Keratinocyte (primary cell): ENCODE measurements at regions not wholly inside any gene's neighbourhood (a gene's known extent, or its start where the extent isn't known, plus 50 kb on each side); places are given as distances from the start of the nearest gene placed in this dataset.

Experiments
- DNase-seq: peaks from one replicate; pipeline ENCODE4 v3.0.0-alpha.2; 2011; ENCODE audit warnings: low read depth, missing footprints, low spot score
- FAIRE-seq: peaks from 2 replicates; lab custom pipeline; 2011; peaks lifted over from hg19 to GRCh38; lab: Jason Lieb, UNC
- H2AFZ ChIP-seq: 2 replicates; pipeline ENCODE4 v1.6.0; 2012; ENCODE audit warnings: low read length, control low read depth, inconsistent platforms; ENCODE audit not compliant: control insufficient read depth
- H3K27ac ChIP-seq: 2 replicates; pipeline ENCODE4 v1.5.1; 2011; ENCODE audit warnings: low read length; ENCODE audit not compliant: control insufficient read depth, insufficient read depth
- H3K27me3 ChIP-seq: 3 replicates; pipeline ENCODE4 v1.6.0; 2011; ENCODE audit warnings: low read length; ENCODE audit not compliant: control insufficient read depth, insufficient read depth; ENCODE audit errors: extremely low read depth
- H3K36me3 ChIP-seq, 2 experiments: 2 replicates in 1 of 2; 3 replicates in 1 of 2; pipeline ENCODE4 v1.5.1; 2011; ENCODE audit warnings: low read length in 2 of 2, mild to moderate bottlenecking in 1 of 2; ENCODE audit not compliant: control insufficient read depth in 2 of 2, insufficient read depth in 2 of 2; ENCODE audit errors: extremely low read depth in 1 of 2
- H3K4me1 ChIP-seq: 3 replicates; pipeline ENCODE4 v1.5.1; 2011; ENCODE audit warnings: low read length; ENCODE audit not compliant: control insufficient read depth, insufficient read depth; ENCODE audit errors: extremely low read depth
- H3K4me2 ChIP-seq: 3 replicates; pipeline ENCODE4 v1.6.0; 2011; ENCODE audit warnings: low read depth, low read length; ENCODE audit not compliant: control insufficient read depth, insufficient read depth; ENCODE audit errors: extremely low read depth
- H3K4me3 ChIP-seq, 3 experiments: fragments of 200-600 bp in 1 of 3; sonication (generic) in 1 of 3; 2 replicates in 2 of 3; 3 replicates in 1 of 3; pipeline ENCODE4 v1.5.1; 2011 to 2016; ENCODE audit warnings: low read length in 3 of 3, mild to moderate bottlenecking in 3 of 3, control low read depth in 2 of 3, inconsistent platforms in 1 of 3, low read depth in 1 of 3, mixed read lengths in 1 of 3, mixed run types in 1 of 3, moderate library complexity in 1 of 3; ENCODE audit not compliant: control insufficient read depth in 2 of 3, insufficient read depth in 2 of 3; ENCODE audit errors: extremely low read depth in 1 of 3
- H3K79me2 ChIP-seq: 2 replicates; pipeline ENCODE4 v1.6.0; 2012; ENCODE audit warnings: low read length; ENCODE audit not compliant: control insufficient read depth, insufficient read depth
- H3K9ac ChIP-seq: 3 replicates; pipeline ENCODE4 v1.6.0; 2011; ENCODE audit warnings: low read length; ENCODE audit not compliant: control insufficient read depth, insufficient read depth; ENCODE audit errors: extremely low read depth
- H3K9me1 ChIP-seq: 3 replicates; pipeline ENCODE4 v1.6.0; 2011; ENCODE audit warnings: low read length; ENCODE audit not compliant: control insufficient read depth, insufficient read depth; ENCODE audit errors: extremely low read depth
- H3K9me3 ChIP-seq: 2 replicates; pipeline ENCODE4 v1.5.1; 2012; ENCODE audit warnings: low read depth, low read length; ENCODE audit not compliant: control insufficient read depth
- H4K20me1 ChIP-seq: 3 replicates; pipeline ENCODE4 v1.6.0; 2011; ENCODE audit warnings: low read length; ENCODE audit not compliant: control insufficient read depth, insufficient read depth; ENCODE audit errors: extremely low read depth
- CTCF ChIP-seq, 3 experiments: IDR thresholded peaks in 1 of 3; conservative IDR thresholded peaks in 1 of 3; optimal IDR thresholded peaks in 1 of 3; 2 replicates in 2 of 3; 3 replicates in 1 of 3; pipeline versions ENCODE3 to v1.5.1; 2011; ENCODE audit warnings: low read length in 3 of 3, mild to moderate bottlenecking in 3 of 3, moderate library complexity in 2 of 3, control low read depth in 1 of 3, inconsistent platforms in 1 of 3; ENCODE audit not compliant: insufficient read depth in 2 of 3; ENCODE audit errors: extremely low read depth in 1 of 3
- EZH2 ChIP-seq: IDR thresholded peaks from one replicate; pipeline ENCODE4 v1.6.1; 2012; ENCODE audit warnings: inconsistent platforms, mild to moderate bottlenecking, low read length, moderate library complexity
- dilution Hi-C: fragments of 300-500 bp; cut with MboI; formaldehyde crosslinking; loops from one replicate; pipeline ENCODE4 v1.7.0; 2020; ENCODE audit warnings: low sequenced_read_pairs; ENCODE audit not compliant: extremely low pct_ligation_motif_present

DNA sequence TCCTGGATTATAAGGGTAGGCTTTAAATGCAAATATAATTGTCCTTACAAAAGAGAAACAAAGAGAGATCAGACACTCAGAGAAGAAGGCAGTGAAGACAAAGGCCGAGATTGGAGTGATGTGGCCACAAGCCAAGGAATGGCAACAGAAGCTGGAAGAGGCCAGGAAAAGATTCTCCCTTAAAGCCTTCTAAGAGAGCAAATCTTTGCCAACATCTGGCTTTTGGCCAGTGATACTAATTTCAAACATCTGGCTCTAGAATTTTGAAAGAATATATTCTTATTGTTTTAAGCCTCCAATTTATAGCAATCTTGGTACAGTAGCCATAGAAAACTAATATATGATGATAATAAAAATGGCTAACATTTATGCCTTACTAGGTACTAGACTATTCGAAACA is 615.8 kb upstream of the ZNF385D start:
- H3K4me2 ChIP-seq, result no peak overlapping the region
- peaks cover 7% of the 10 kb centered on the region for H3K27me3 ChIP-seq
- no peak overlapping the region for H3K27ac ChIP-seq
- H4K20me1 ChIP-seq, result no peaks in the 10 kb centered on the region
- dilution Hi-C loops, result no loop called here
- no peak overlapping the region for H3K4me3 ChIP-seq
- FAIRE-seq (no peak), DNase-seq (no peak)
- TF ChIP-seq CTCF (optimal IDR thresholded peaks at IDR 0.05 in 1 of 3, IDR thresholded peaks at IDR 0.05 in 1 of 3, conservative IDR thresholded peaks at IDR 0.05 in 1 of 3; ENCODE audit: extremely low read depth in 1 of 3, insufficient read depth in 2 of 3, low read length in 3 of 3) (no peak), EZH2 (no peak)
- H3K4me1 ChIP-seq, result no peaks in the 10 kb centered on the region
- H3K9ac ChIP-seq, result no peak overlapping the region
- H3K79me2 ChIP-seq, result no peaks in the 10 kb centered on the region
- no peak overlapping the region for H2AFZ ChIP-seq
- H3K9me1 ChIP-seq, result no peaks in the 10 kb centered on the region
- no peaks in the 10 kb centered on the region for H3K36me3 ChIP-seq
- no peaks in the 10 kb centered on the region for H3K9me3 ChIP-seq

DNA sequence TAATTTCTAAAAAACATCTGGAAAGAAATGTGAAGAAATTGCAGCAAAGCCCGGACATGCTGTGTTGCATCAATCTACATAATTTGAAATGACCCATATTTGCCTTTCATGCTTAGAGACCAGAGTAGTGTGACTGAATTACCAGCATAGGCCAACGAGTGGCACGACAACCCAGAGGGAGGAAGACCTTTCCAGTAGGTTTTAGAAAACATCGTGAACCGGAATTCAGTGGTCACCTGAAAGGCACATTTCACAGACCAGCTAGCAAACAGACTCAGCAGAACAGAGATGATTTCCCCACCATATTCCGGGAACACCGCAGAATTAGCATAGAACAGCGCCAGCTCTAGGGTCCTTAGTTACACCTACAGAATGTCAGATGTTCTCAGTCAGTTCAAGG is 620.0 kb upstream of the ZNF385D start:
- H3K9me1 ChIP-seq, result no peaks in the 10 kb centered on the region
- no peaks in the 10 kb centered on the region for H3K9me3 ChIP-seq
- DNase-seq, result no peak
- H3K9ac ChIP-seq, result no peak overlapping the region
- no peaks in the 10 kb centered on the region for H3K4me1 ChIP-seq
- no peak overlapping the region for H3K4me3 ChIP-seq
- no peaks in the 10 kb centered on the region for H3K79me2 ChIP-seq
- no peak overlapping the region for H3K4me2 ChIP-seq
- no peaks in the 10 kb centered on the region for H3K36me3 ChIP-seq
- FAIRE-seq, result no peak
- H2AFZ ChIP-seq, result no peak overlapping the region
- H3K27me3 ChIP-seq, result peaks cover 21% of the 10 kb centered on the region
- TF ChIP-seq CTCF (optimal IDR thresholded peaks at IDR 0.05 in 1 of 3, IDR thresholded peaks at IDR 0.05 in 1 of 3, conservative IDR thresholded peaks at IDR 0.05 in 1 of 3; ENCODE audit: extremely low read depth in 1 of 3, insufficient read depth in 2 of 3, low read length in 3 of 3) (no peak), EZH2 (no peak)
- H4K20me1 ChIP-seq, result no peaks in the 10 kb centered on the region
- no peak overlapping the region for H3K27ac ChIP-seq
- dilution Hi-C loops, result no loop called here
